Fibroblast of gingiva (primary cell): ENCODE measurements at regions not wholly inside any gene's neighbourhood (a gene's known extent, or its start where the extent isn't known, plus 50 kb on each side); places are given as distances from the start of the nearest gene placed in this dataset.

ENCODE experiments used
- DNase-seq: peaks from one replicate; pipeline ENCODE4 v3.0.0-alpha.2; 2011; ENCODE audit warnings: low read depth

DNA sequence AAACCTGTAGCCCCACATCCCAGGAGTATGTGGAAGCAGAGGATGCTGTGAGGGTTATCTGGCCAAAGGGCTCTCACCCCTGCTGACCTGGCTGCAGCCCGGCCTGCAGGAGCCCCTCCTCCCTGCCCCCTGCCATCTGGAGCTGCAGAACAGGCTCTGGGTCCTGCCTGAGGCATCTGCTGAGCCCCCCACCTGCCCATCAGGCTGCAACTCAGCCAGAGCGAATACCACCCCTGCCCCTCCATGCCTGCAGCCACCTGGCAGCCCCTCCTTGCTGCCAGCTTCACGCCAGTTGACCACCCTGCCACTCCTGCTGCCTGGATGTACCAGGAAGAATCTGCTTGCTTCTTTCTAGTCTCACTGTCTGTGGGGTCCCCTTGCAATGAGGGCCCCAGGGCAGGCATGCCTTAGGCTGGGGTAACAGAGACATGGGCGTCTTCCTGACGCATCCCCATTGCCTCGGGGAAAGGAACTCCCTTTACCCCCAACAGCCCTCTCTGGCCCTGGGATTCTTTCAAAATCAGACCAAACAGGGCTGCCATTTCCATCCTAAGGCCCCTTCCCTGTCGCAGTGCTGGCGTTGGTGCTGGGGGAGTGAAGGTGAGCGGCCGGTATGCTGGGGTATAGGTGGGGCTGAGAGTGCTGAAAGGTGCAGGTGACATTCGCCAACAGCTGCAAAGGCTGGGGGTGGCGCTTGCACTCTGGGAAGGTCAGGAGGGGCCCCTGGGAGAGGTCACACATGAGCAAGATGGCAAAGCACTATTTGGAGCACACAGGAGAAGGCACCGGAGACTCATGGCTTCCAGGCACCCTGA lies 1334.6 kb downstream of the TBC1D22A start:
- no peak for DNase-seq

DNA sequence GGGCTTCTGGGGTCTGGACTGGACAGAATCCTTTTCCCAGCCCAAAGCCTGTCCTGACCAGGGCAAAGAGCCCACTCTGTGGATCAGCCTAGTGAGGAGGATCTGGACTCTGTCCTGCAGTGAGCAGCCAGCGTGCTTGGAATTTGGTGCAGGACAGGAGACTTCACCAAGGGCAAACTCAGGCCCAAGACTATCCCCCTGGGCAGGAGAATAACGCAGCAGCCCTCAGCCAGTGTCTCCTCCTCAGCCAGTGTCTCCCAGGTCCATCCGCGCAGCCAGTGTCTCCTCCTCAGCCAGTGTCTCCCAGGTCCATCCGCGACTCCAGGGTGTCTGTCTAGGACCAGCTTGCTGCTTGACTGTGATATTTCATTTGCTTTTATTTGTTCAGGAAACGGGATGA lies 1334.0 kb downstream of the TBC1D22A start:
- DNase-seq, result no peak

DNA sequence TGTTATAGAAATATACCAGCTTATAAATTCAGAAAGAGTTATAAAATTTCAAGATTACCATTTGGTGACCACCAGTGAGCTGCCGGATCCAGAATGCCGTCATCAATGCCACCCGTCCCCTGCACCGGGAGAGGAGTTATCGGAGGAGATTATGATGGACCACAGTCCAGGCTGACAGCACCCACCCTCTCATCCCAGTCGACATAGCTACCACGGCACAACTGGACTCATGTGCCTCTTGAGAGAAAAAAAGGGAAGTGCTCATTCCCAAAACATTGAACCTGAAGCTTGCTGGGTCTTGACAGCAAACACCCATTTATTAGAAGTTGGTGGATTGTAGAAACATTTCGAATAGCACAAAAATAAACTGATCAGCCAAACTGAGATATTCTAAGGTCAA lies 1331.5 kb downstream of the TBC1D22A start:
- no peak for DNase-seq

DNA sequence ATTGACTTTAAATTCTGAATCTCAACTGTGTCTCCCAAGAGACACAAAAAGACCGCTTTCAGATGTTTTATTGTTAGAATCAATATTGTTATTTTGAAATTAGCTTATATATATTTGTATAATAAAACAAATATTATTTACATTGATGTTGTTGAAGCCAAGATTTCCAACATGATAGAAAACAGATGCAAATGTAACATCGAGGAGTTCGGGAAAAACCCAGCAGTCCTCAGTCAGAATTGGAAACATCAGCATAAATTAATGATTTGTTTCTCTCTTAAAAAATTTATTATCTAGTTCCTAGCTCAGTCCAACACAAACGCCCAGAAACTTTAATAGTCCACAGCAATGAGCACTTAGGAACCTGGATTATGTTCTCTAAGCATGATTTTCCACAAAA lies 1330.4 kb downstream of the TBC1D22A start:
- no peak for DNase-seq

DNA sequence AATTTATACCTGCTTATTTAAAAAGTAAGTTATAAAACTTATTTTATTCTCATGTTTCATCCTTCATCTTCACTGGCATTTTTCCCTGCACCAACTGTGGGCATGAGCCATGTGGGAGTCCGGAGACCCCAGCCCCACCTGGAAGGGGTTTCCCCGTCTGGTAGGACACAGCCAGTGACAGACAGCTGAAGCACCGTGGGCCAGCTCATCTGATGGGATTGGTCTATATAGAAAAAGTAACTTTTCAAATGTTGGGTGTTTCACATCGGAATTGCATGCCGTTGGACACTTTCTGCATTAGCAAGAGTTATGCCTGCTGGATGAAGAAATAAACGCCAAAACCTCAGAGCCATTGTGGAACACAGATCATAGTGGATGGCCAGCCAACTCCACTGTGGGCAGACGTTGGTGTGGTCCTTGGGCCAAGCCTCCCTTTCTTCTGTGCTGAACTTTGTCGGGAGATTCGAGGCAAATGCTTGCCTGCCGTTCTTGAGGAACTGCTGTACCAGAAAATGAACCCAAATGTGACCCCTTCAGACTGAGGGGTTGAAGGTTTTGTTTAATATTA lies 1329.3 kb downstream of the TBC1D22A start:
- DNase-seq, result no peak

DNA sequence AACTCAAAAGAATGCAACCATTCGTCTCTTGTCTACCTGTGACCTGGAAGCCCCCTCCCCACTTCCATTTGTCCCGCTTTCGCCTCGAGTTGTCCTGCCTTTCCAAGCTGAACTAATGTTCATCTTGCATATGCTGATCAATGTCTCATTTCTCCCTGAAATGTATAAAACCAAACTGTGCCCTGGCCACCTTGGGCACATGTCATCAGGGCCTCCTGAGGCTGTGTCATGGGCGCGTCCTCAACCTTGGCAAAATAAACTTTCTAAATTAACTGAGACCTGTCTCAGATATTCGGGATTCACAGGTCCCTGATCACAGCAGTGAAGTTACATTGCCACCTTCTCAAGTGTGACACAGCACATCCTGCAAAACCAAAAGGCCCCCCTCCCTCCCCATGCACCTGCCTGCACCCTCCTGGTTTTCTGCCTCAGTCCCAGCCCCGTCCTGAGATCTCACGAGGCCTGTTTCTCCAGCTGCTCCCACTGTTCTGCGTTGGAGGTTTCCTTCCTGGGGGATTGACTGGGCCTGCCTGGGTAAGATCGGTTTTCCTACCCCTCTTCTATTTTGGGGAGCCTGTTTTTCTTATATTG lies 1328.7 kb downstream of the TBC1D22A start:
- DNase-seq, result no peak

DNA sequence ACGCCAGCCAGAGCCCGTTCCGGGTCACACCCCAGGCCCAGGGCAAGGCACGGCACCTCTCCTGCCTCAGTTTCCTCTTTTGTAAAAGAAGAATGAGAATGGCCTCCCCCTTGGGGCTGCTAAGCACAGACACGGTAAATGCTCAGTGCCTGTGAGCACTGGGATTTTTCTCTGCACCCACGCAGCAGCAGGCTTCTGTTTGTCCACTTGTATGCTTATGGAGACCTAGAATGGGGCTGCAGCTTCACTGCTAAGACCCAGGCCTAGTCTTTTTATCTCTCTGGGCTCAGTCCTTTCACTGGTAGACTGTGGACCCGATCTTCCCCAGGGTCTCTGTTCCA lies 1327.9 kb downstream of the TBC1D22A start:
- no peak for DNase-seq

DNA sequence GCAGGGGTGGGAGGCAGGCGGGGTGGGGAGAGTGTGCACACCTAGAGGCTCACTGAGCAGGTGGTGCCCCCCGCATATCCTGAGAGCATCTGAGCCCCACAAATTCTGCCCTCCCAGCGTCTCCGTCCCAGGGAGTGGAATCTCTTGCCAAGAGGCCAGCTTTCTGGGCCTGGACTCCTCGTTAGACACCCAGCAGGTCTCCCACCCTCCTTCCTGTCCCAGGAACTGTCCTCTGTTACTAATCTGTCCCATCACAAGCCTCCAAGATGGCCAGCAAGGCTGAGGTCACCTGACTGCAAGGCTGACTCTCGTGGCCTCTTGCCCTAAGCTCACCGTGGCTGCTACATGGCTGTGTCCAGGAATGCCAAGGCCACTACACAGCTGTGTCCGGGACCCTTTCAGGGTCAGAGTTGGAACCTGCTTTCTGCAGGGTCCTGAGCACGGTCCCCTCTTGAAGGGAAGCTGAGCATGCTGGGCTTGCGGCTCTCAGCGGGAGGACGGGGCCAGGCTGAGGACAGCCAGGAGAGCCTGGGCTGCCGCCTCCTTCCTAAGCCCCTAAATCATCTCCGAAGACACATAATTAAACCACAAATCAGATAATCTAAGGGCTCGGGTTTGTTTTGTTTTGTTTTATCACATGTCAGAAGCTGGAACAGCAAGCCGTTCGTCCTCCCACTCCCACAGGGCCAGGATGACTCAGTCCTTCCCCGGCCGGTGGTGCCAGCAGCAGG lies 1327.3 kb downstream of the TBC1D22A start:
- no peak for DNase-seq

DNA sequence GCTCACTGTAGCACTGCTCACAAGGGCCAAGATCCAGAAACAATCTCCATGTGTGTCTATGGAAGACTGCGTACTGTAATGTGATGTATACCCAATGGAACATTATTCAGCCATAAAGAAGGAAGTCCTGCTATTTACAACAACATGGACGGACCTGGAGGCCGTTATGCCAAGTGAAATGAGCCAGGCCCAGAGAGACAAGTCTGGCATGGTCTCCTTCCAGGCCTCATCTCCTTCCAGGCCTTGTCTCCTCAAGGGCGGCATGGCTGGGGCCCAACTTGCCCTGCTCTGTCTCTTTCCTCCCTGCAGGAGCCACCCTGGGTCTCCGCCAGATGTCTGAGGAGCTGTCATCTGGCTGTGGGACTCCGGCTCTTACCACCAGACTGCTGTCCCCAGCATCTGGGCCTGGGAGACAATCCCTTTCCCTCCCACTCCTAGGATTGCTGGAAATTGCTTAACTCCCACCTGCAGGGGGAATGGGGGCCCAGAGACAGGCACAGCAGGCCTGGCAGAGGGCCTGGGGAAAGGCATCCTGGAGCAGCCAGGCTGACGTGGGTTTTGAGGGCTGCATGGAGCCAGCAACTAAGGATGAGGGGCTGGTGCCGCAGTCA lies 1326.6 kb downstream of the TBC1D22A start:
- no peak for DNase-seq

DNA sequence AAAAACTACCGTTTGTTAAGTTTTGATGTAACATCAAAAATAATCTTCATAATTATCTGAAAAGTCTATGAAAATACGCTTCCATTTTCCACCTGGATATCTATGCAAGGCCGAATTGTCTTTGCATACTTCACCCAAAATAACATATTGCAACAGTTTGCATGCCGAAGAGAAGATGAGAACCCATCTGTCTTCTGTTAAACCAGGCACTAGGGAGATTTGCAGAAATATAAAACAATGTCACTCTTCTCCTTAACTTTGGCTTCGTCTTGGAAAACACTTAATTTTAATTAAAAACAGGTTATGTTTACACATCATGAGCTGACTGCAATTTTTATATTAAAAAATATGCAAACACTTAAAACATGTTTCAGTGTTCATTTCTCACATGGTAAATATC lies 1325.8 kb downstream of the TBC1D22A start:
- DNase-seq, result no peak

DNA sequence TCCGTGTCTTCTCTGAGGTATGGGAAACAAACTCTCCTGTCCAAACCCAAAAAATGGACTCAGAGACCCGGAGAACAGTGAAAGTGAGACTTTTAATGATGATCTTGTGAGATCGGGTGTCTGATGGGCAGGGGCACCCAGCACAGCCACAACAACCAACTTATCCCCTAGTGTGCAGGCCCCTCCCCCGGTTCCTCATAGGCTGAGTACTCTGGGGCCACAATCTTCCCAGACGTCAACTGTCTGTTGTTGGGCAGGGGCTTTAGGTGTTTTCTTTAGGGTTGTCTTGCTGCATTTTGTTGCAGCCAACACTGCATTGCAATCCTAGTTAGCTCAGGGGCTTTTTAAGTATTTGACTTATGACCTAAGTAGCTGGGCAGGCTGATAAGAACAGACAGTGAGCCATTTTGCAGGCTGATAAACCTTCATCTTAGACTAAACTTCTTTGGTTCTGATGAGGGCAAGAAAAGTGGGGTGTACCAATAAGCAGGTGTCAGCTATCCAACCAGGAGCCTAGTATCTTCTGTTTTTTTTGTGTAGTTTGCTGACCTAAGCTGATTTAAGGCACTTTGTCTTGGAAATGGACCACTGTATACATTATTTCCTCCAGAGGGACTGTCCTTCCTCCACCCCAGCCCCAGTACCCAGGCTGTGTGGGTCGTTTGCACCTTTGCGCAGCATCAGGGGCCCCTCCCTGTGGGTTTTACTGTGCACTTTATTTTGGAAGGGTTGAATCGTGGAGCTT lies 1323.6 kb downstream of the TBC1D22A start:
- DNase-seq, result no peak

DNA sequence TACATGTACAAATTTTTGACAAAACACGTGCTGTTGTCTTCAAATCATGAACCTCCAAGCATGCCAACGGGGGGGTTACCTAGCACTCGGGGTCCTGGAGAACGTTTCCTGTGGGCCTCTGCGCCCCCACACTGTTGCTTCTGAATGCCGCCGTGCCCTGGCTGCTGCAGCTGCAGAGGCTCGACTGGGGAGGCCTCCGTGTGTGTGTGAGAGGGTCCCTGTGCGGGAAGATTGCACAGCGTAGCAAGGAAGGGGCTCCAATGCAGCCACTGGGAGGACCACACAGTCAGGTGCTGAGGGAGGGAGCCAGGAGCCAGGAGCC lies 1322.2 kb downstream of the TBC1D22A start:
- no peak for DNase-seq

DNA sequence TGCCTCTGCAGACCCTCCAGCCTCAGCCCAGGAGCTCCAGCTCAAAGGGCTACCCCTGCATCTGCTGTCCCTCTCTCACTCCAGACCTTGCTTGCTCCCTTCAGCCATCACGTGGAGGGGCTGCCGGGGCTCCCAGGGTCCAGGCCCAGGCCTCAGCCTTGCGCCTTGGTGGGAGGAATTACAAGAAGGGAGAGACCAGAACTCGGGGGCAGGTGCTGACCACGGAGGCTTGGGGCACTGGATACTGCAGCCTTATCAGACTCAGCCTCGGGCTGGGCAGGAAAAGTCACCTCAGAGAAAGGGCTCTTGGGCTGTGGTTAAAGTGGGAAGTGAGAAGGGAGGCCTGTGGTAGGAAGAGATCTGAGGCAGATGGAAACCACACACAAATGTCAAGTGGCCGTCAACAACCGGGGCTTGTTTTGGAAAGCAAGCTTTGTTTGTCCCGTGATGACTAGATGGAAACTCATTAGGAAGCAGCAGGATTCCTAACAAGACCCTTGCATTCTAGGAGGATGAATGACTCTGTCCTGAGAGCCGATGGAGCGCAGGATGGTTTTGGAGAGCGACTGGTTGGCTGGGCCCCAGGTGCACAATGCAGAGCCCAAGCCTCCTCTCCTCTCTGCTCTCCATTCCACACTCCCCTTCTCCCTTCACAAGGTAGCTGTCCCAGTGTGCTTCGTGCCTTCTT lies 1321.7 kb downstream of the TBC1D22A start:
- no peak for DNase-seq

DNA sequence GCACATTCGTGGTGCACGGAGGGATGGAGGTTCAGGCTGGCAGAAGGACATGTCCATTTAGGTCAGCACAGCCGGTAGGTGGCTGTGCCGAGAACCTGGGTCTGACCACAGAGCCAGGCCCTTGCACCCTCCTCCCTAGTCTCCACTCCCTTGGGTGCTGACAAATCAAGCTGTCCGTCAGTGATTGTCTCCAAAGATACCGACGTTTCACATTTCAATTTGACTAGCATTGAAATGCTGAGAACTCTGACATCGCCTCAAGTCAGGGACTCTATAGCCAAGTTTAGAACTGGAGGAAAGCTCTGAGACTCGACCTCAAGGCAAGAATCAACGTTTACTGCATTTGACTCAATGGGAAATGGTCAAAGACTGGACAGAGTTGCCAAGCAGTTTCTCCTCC lies 1321.1 kb downstream of the TBC1D22A start:
- DNase-seq, result no peak

DNA sequence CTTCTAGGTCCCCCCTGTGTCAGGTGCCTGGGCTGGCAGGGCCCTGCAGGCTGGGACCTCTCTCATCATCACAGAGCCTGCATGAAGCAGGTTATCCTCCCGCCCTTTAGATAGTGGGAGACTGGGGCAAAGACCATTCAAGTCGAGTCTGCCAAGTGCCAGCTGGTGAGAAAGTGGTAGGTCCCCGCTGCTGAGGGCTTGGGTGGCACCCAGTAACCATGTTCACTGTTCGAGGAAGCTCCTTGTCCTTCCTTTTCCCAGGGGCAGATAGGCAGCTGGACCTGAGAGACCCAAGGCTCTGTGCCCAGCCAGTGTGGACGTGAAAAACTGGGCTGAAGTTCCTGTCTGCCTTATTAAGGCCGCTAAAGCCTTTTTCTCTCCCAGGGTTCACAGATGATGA lies 1319.8 kb downstream of the TBC1D22A start:
- DNase-seq, result no peak

DNA sequence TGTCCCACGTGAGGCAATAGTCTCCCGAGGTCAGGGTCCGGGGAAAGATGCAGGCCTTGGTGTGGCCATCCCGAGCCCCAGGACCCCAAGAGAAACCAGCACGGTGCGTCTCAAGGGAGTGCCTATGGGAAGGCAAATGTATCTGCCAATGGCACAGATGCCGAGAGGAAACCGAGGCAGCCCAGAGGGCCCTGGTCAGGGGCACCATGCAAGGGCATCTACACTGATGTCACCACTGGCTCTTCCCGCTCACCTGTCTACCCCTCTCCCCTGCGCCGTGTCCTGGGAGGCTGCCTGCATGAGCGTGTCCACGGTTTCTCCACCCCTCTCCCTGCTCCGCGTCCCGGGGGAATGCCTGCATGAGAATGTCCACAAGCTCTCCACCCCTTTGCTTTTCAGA lies 1318.8 kb downstream of the TBC1D22A start:
- DNase-seq, result no peak

DNA sequence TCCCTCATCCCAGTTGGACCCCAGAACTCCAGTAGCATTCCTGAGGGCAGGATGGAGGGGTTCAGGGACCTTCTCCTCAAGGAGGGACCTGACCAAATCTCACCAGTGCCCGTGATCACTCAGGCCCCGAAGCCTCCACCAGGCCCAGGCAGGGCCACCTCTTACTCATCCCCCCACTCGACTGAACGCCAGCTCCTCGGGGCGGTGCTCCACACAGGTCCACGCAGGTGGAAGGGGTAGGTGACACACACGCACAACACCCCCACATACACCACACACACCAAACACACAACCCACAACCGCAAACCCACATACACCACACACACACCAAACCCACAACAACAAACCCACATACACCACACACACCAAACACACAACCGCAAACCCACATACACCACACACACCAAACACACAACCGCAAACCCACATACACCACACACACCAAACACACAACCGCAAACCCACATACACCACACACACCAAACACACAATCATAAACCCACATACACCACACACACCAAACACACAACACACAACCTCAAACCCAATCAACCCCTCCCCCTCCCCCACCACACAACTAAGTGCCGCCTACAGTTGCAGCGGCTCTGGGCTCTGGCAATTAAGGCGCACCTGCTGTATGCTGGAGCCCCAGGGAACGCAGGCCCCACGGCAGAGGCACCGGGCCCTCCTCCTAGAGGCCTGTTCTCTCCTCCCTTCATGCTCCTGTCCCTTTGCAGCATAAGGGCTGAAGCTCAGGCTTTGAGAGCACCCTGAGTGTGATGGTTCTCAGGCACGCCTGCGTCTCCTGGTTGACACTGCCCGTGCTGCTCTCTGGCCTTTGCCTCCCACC lies 1318.1 kb downstream of the TBC1D22A start:
- DNase-seq, result no peak

DNA sequence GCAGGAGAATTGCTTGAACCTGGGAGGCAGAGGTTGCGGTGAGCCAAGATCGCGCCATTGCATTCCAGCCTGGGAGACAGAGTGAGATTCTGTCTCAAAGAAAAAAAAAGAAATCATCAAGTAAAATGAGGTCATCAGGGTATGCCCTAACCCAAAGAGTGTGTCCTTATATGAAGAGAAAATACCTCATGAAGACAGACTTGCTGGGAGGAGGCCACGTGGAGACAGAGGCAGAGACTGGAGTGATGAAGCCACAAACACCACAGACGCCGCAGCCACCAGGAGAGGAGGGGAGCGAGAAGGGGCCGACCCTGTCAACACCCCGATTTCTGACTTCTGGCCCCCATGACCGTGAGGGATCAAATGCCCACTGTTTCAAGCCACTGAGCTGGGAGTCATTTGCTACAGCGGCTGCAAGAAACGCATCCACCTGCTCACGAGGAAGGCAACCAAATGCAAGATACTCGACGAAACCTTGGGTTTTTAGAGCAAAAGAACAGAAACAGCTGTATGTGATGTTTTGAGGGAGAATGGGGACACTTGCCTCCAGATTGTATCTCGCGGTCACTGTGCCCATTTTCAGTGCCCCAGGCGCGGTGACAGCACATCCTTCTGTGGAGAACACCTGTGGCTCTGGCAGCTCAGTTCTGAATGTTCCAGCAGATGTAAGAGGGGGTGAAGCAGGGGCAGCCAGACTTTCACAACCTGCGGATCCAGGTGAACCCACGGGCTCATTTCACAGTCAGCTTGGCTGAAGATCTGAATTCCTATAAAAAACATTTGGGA lies 1317.2 kb downstream of the TBC1D22A start:
- DNase-seq, result no peak

DNA sequence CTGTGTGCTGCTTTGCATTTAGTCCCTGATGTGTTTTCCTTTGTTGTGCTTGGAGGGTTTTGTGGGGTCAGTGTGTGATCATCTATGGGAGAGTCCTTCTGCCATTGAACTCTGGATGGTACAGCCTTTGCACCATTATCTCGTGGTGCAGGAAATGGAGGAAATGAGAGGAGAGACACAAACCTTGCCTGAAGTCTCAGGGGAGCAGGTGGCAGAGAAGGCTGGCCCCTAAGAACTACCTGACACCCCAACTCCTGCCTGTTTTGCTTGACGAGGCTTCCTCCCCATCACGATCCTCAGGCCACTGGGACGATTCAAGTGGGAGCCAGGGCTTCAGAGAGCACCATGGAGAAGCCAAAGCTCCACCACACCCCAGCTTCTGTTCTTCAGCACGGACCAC lies 1316.4 kb downstream of the TBC1D22A start:
- no peak for DNase-seq

DNA sequence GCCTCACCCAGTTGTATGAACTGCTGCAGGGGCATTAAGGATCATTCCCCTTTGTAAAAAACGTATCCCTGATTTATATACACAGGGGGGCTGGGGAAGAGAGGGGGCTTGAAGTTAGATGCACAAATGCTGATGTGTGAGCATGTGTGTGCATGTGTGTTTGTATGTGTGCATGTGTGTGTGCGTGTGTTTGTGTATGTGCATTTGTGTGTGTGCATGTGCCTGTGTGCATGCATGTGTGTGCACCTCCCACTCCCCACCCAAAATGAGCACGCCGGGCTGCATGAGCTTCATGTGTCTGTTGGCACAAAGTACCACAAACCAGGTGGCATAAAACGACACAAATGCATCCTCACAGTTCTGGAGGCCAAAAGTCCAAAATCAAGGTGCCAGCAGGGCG lies 1315.2 kb downstream of the TBC1D22A start:
- no peak for DNase-seq
